Muscle layer of colon (tissue), 2 donors: ENCODE measurements at regions not wholly inside any gene's neighbourhood (a gene's known extent, or its start where the extent isn't known, plus 50 kb on each side); places are given as distances from the start of the nearest gene placed in this dataset.
"Not testable (repeated sequence)": the region's sequence is repeated elsewhere in the genome, so short reads cannot be mapped to it uniquely, and the experiment has no call there.

Source experiments
- H3K27ac ChIP-seq: one replicate; pipeline ENCODE4 v1.7.0; 2013; ENCODE audit warnings: low read depth, mild to moderate bottlenecking, low read length, moderate library complexity
- H3K27me3 ChIP-seq, 2 donors: one replicate each; pipeline ENCODE4 v1.7.0; 2013; ENCODE audit warnings: low read length in 2 of 2, mild to moderate bottlenecking in 2 of 2; ENCODE audit not compliant: insufficient read depth in 2 of 2, control insufficient read depth in 1 of 2
- H3K36me3 ChIP-seq: one replicate; pipeline ENCODE4 v1.7.0; 2013; ENCODE audit warnings: mild to moderate bottlenecking, low read length; ENCODE audit not compliant: insufficient read depth
- H3K4me1 ChIP-seq: one replicate; pipeline ENCODE4 v1.7.0; 2013; ENCODE audit warnings: mild to moderate bottlenecking, low read length; ENCODE audit not compliant: insufficient read depth
- H3K4me3 ChIP-seq, 2 donors: one replicate each; pipeline ENCODE4 v1.7.0; 2013; ENCODE audit warnings: low read length in 2 of 2, low read depth in 1 of 2, mild to moderate bottlenecking in 1 of 2, moderate library complexity in 1 of 2
- H3K9ac ChIP-seq: one replicate; pipeline ENCODE4 v1.7.0; 2013; ENCODE audit warnings: low read length
- H3K9me3 ChIP-seq: one replicate; pipeline ENCODE4 v1.7.0; 2013; ENCODE audit warnings: mild to moderate bottlenecking, low read length
- donor health status: abdominal sarcoma.
- donor health status: Adenocarcinoma of cecum.

GRCh38 chr14:85187521-85187920 is 342.4 kb upstream of the FLRT2 start:
- Histone ChIP-seq H3K27me3 (no peaks in the 10 kb centered on the region), H3K36me3 (no peaks in the 10 kb centered on the region), H3K9me3 (no peaks in the 10 kb centered on the region), H3K27ac (no peak overlapping the region), H3K9ac (no peak overlapping the region), H3K4me1 (no peaks in the 10 kb centered on the region), H3K4me3 (no peak overlapping the region)

GRCh38 chr14:85188836-85189235 is 341.1 kb upstream of the FLRT2 start:
- H3K36me3 ChIP-seq, result no peaks in the 10 kb centered on the region

GRCh38 chr14:85189253-85189652 is 340.7 kb upstream of the FLRT2 start:
- H3K9ac ChIP-seq, H3K27me3 ChIP-seq, H3K4me1 ChIP-seq, H3K9me3 ChIP-seq, H3K36me3 ChIP-seq, H3K27ac ChIP-seq, H3K4me3 ChIP-seq: not testable (repeated sequence)

More at GRCh38 chr14:85188836-85189235, 341.1 kb upstream of the FLRT2 start:
- H3K4me3 ChIP-seq, result no peak overlapping the region
- H3K27ac ChIP-seq, result no peak overlapping the region
- H3K9ac ChIP-seq, result no peak overlapping the region
- no peaks in the 10 kb centered on the region for H3K9me3 ChIP-seq
- H3K4me1 ChIP-seq, result no peaks in the 10 kb centered on the region
- no peaks in the 10 kb centered on the region for H3K27me3 ChIP-seq

GRCh38 chr14:85190251-85190650 is 339.7 kb upstream of the FLRT2 start:
- H3K27me3 ChIP-seq, result no peaks in the 10 kb centered on the region
- H3K36me3 ChIP-seq, result no peaks in the 10 kb centered on the region
- H3K9ac ChIP-seq, result no peak overlapping the region
- H3K27ac ChIP-seq, result no peak overlapping the region
- no peaks in the 10 kb centered on the region for H3K9me3 ChIP-seq
- H3K4me1 ChIP-seq, result no peaks in the 10 kb centered on the region
- no peak overlapping the region for H3K4me3 ChIP-seq

- Histone ChIP-seq H3K36me3 (no peaks in the 10 kb centered on the region), H3K9me3 (no peaks in the 10 kb centered on the region)
Measured at GRCh38 chr14:85191986-85192385, 338.0 kb upstream of the FLRT2 start.

GRCh38 chr14:85195872-85196477 is 334.0 kb upstream of the FLRT2 start:
- H3K27me3 ChIP-seq, result no peaks in the 10 kb centered on the region
- no peaks in the 10 kb centered on the region for H3K9me3 ChIP-seq
- H3K4me3 ChIP-seq, result no peak overlapping the region
- H3K27ac ChIP-seq, result no peak overlapping the region
- H3K4me1 ChIP-seq, result no peaks in the 10 kb centered on the region
- no peak overlapping the region for H3K9ac ChIP-seq
- no peaks in the 10 kb centered on the region for H3K36me3 ChIP-seq

More at GRCh38 chr14:85191986-85192385, 338.0 kb upstream of the FLRT2 start:
- Histone ChIP-seq H3K27ac (no peak overlapping the region), H3K4me1 (no peaks in the 10 kb centered on the region), H3K4me3 (no peak overlapping the region), H3K27me3 (no peaks in the 10 kb centered on the region), H3K9ac (no peak overlapping the region)

GRCh38 chr14:85198001-85198400 is 331.9 kb upstream of the FLRT2 start:
- no peaks in the 10 kb centered on the region for H3K36me3 ChIP-seq
- H3K27me3 ChIP-seq, result no peaks in the 10 kb centered on the region
- no peak overlapping the region for H3K4me3 ChIP-seq
- H3K9me3 ChIP-seq, result no peaks in the 10 kb centered on the region
- H3K4me1 ChIP-seq, result no peaks in the 10 kb centered on the region
- H3K27ac ChIP-seq, result no peak overlapping the region
- H3K9ac ChIP-seq, result no peak overlapping the region

GRCh38 chr14:85205875-85206274 is 324.1 kb upstream of the FLRT2 start:
- H3K36me3 ChIP-seq, result no peaks in the 10 kb centered on the region
- H3K9ac ChIP-seq, result no peak overlapping the region
- H3K4me3 ChIP-seq, result no peak overlapping the region
- no peaks in the 10 kb centered on the region for H3K9me3 ChIP-seq
- no peaks in the 10 kb centered on the region for H3K27me3 ChIP-seq
- no peaks in the 10 kb centered on the region for H3K4me1 ChIP-seq
- no peak overlapping the region for H3K27ac ChIP-seq

GRCh38 chr14:85214471-85214870 is 315.5 kb upstream of the FLRT2 start:
- no peak overlapping the region for H3K27ac ChIP-seq
- no peak overlapping the region for H3K4me3 ChIP-seq
- H3K9ac ChIP-seq, result no peak overlapping the region
- no peaks in the 10 kb centered on the region for H3K36me3 ChIP-seq
- no peaks in the 10 kb centered on the region for H3K9me3 ChIP-seq
- no peaks in the 10 kb centered on the region for H3K27me3 ChIP-seq
- no peaks in the 10 kb centered on the region for H3K4me1 ChIP-seq

GRCh38 chr14:85217412-85217811 is 312.5 kb upstream of the FLRT2 start:
- no peak overlapping the region for H3K4me3 ChIP-seq
- H3K9me3 ChIP-seq, result no peaks in the 10 kb centered on the region
- no peak overlapping the region for H3K9ac ChIP-seq

GRCh38 chr14:85218982-85219381 is 311.0 kb upstream of the FLRT2 start:
- Histone ChIP-seq H3K4me1 (no peaks in the 10 kb centered on the region), H3K36me3 (no peaks in the 10 kb centered on the region), H3K9ac (no peak overlapping the region), H3K4me3 (no peak overlapping the region), H3K27ac (no peak overlapping the region), H3K27me3 (no peaks in the 10 kb centered on the region), H3K9me3 (no peaks in the 10 kb centered on the region)

More at GRCh38 chr14:85217412-85217811, 312.5 kb upstream of the FLRT2 start:
- Histone ChIP-seq H3K27ac (no peak overlapping the region), H3K27me3 (no peaks in the 10 kb centered on the region), H3K4me1 (no peaks in the 10 kb centered on the region), H3K36me3 (no peaks in the 10 kb centered on the region)

GRCh38 chr14:85221832-85222231 is 308.1 kb upstream of the FLRT2 start:
- Histone ChIP-seq H3K9me3 (no peaks in the 10 kb centered on the region), H3K4me3 (no peak overlapping the region), H3K4me1 (no peaks in the 10 kb centered on the region), H3K27ac (no peak overlapping the region), H3K27me3 (no peaks in the 10 kb centered on the region), H3K36me3 (no peaks in the 10 kb centered on the region), H3K9ac (no peak overlapping the region)
